OCI-LY1 (cell line): ENCODE measurements at regions not wholly inside any gene's neighbourhood (a gene's known extent, or its start where the extent isn't known, plus 50 kb on each side); places are given as distances from the start of the nearest gene placed in this dataset.

Source experiments
- EZH2 ChIP-seq: fragments of 200-600 bp; sonication (generic), shearing (Covaris generic); IDR thresholded peaks from 2 replicates; pipeline ENCODE4 v1.8.0; 2017; ENCODE audit warnings: borderline replicate concordance, mixed run types, mild to moderate bottlenecking, antibody characterized with exemption, low read length, moderate library complexity, mixed read lengths
- TF ChIP-seq, protein P1 (sequence below): fragments of 200-600 bp; sonication (generic), shearing (Covaris generic); IDR thresholded peaks from 2 replicates; pipeline ENCODE4 v1.5.1; 2017; ENCODE audit warnings: mild to moderate bottlenecking, antibody characterized with exemption, low read length, moderate library complexity, mixed read lengths

DNA sequence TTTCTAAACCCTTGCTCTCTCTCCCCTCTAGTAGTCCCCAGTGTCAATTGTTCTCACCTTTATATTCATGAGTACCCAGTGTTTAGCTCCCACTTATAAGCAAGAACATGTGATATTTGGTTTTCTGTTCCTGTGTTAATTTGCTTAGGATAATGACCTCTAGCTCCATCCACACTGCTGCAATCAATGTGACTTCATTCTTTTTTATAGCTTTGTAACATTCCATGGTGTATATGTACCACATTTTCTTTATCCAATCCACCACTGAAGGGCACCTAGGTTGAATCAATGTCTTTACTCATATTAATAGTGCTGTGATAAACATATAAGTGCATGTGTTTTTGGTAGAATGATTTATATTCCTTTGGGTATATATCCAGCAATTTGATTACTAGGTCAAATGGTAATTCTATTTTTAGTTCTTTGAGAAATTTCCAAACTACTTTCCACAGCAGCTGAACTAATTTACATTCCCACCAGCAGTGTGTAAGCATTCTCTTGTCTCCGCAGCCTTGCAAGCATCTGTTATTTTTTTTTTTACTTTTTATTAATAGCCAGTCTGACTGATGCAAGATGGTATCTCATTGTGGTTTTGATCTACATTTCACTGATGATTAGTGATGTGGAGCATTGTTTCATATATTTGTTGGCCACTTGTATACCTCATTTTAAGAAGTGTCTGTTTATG, 277.8 kb downstream of the LTN1 start:
- TF ChIP-seq, protein P1, sequence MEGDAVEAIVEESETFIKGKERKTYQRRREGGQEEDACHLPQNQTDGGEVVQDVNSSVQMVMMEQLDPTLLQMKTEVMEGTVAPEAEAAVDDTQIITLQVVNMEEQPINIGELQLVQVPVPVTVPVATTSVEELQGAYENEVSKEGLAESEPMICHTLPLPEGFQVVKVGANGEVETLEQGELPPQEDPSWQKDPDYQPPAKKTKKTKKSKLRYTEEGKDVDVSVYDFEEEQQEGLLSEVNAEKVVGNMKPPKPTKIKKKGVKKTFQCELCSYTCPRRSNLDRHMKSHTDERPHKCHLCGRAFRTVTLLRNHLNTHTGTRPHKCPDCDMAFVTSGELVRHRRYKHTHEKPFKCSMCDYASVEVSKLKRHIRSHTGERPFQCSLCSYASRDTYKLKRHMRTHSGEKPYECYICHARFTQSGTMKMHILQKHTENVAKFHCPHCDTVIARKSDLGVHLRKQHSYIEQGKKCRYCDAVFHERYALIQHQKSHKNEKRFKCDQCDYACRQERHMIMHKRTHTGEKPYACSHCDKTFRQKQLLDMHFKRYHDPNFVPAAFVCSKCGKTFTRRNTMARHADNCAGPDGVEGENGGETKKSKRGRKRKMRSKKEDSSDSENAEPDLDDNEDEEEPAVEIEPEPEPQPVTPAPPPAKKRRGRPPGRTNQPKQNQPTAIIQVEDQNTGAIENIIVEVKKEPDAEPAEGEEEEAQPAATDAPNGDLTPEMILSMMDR: no peak
- no peak for TF ChIP-seq EZH2
